GM12875 (cell line): ENCODE measurements at regions not wholly inside any gene's neighbourhood (a gene's known extent, or its start where the extent isn't known, plus 50 kb on each side); places are given as distances from the start of the nearest gene placed in this dataset.
"Not testable (repeated sequence)": the region's sequence is repeated elsewhere in the genome, so short reads cannot be mapped to it uniquely, and the experiment has no call there.

Source experiments
- H3K4me3 ChIP-seq: one replicate; pipeline ENCODE4 v1.5.1; 2011; ENCODE audit warnings: low read depth, low read length, control low read depth
- CTCF ChIP-seq: IDR thresholded peaks from 2 replicates; pipeline ENCODE4 v1.5.1; 2011; ENCODE audit warnings: low read depth, mild to moderate bottlenecking, control low read depth, inconsistent platforms, low read length, moderate library complexity, borderline replicate concordance; ENCODE audit not compliant: insufficient read depth

GRCh38 chr6:3961581-3962215, 112.5 kb downstream of the FAM50B start:
- TF ChIP-seq CTCF: no peak
- no peak overlapping the region for H3K4me3 ChIP-seq

GRCh38 chr6:3962291-3963280, 113.4 kb downstream of the FAM50B start:
- H3K4me3 ChIP-seq: no peak overlapping the region
- TF ChIP-seq CTCF: no peak

GRCh38 chr6:3963426-3963825, 114.3 kb downstream of the FAM50B start:
- no peak overlapping the region for H3K4me3 ChIP-seq
- no peak for TF ChIP-seq CTCF

GRCh38 chr6:3965071-3965718, 113.7 kb downstream of the FAM217A start:
- TF ChIP-seq CTCF: no peak
- no peak overlapping the region for H3K4me3 ChIP-seq

GRCh38 chr6:3966426-3966825, 112.5 kb downstream of the FAM217A start:
- H3K4me3 ChIP-seq: no peak overlapping the region
- no peak for TF ChIP-seq CTCF

GRCh38 chr6:3970097-3970496, 108.8 kb downstream of the FAM217A start:
- no peak for TF ChIP-seq CTCF
- no peak overlapping the region for H3K4me3 ChIP-seq

- H3K4me3 ChIP-seq: not testable (repeated sequence)
These were observed 105.8 kb downstream of the FAM217A start for GRCh38 chr6:3973152-3973551.
